Endothelial cell (in vitro differentiated cells): ENCODE measurements at regions not wholly inside any gene's neighbourhood (a gene's known extent, or its start where the extent isn't known, plus 50 kb on each side); places are given as distances from the start of the nearest gene placed in this dataset.

Experiments used
- DNase-seq: peaks from one replicate; pipeline ENCODE4 v3.0.0; 2021; ENCODE audit warnings: low spot score
- H3K27ac Mint-ChIP-seq: one replicate; pipeline ENCODE4 v1.8.0; 2021; ENCODE audit warnings: mixed read lengths, inconsistent platforms; ENCODE audit not compliant: unreplicated experiment
- H3K27me3 Mint-ChIP-seq: one replicate; pipeline ENCODE4 v1.8.0; 2021; ENCODE audit warnings: mild to moderate bottlenecking, moderate library complexity, mixed read lengths, inconsistent platforms; ENCODE audit not compliant: unreplicated experiment
- H3K36me3 Mint-ChIP-seq: one replicate; pipeline ENCODE4 v1.8.0; 2021; ENCODE audit warnings: mild to moderate bottlenecking, low read depth, mixed read lengths, inconsistent platforms; ENCODE audit not compliant: unreplicated experiment
- H3K4me1 Mint-ChIP-seq: one replicate; pipeline ENCODE4 v1.8.0; 2021; ENCODE audit warnings: mild to moderate bottlenecking, mixed read lengths, inconsistent platforms; ENCODE audit not compliant: unreplicated experiment
- H3K4me3 Mint-ChIP-seq: one replicate; pipeline ENCODE4 v1.8.0; 2021; ENCODE audit warnings: mild to moderate bottlenecking, mixed read lengths, inconsistent platforms; ENCODE audit not compliant: unreplicated experiment
- H3K9me3 Mint-ChIP-seq: one replicate; pipeline ENCODE4 v1.8.0; 2021; ENCODE audit warnings: mixed read lengths, inconsistent platforms; ENCODE audit not compliant: unreplicated experiment
- TF ChIP-seq, protein P1 (sequence below): fragments of 200-600 bp; sonication (generic); IDR thresholded peaks from one replicate; pipeline ENCODE4 v1.5.0; 2021; ENCODE audit warnings: antibody characterized with exemption; ENCODE audit not compliant: unreplicated experiment

DNA sequence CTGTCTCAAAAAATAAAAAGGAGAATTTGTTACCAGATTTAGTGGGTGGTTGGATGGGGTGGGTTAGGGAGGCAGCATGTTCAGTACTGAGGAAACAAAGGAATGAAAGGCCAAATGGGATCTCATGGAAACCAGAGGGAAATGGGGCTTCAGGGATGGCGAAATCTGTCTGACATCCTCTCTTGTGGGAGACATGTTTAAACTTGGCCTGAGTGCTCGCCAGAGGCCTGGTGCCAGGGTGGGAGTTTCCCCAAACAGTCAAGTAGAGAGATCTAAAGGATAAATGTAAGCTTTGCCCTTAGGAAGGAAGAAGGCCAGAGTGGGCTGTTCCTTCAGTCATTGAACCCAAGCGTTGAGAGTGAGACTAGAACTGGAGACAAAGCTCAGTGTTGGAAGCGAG, 61.9 kb upstream of the AKIRIN2 start:
- no peak overlapping the region for H3K27ac Mint-ChIP-seq

DNA sequence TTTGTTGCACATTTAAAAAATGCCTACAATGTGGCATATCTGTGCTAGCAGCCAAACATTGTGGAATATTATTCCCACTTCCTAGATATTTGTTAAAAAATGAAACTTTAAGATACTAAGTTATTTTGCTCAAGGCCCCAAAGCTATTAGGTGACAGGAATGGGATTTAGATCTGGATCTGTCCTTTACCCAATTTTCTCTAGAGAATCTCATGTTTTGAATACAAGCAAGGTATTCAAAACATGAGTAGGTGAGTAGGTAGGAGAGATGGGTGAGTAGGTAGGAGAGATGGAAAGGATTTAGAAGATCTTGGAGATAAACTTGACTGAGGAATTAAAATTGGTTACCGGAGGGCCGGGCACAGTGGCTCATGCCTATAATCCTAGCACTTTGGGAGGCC, 61.2 kb upstream of the AKIRIN2 start:
- peaks cover 2% of the 10 kb centered on the region for H3K27me3 Mint-ChIP-seq
- H3K4me1 Mint-ChIP-seq, result no peaks in the 10 kb centered on the region
- no peak overlapping the region for H3K4me3 Mint-ChIP-seq
- peaks cover 4% of the 10 kb centered on the region for H3K36me3 Mint-ChIP-seq
- no peak for DNase-seq
- H3K9me3 Mint-ChIP-seq, result no peaks in the 10 kb centered on the region
- TF ChIP-seq, protein P1, sequence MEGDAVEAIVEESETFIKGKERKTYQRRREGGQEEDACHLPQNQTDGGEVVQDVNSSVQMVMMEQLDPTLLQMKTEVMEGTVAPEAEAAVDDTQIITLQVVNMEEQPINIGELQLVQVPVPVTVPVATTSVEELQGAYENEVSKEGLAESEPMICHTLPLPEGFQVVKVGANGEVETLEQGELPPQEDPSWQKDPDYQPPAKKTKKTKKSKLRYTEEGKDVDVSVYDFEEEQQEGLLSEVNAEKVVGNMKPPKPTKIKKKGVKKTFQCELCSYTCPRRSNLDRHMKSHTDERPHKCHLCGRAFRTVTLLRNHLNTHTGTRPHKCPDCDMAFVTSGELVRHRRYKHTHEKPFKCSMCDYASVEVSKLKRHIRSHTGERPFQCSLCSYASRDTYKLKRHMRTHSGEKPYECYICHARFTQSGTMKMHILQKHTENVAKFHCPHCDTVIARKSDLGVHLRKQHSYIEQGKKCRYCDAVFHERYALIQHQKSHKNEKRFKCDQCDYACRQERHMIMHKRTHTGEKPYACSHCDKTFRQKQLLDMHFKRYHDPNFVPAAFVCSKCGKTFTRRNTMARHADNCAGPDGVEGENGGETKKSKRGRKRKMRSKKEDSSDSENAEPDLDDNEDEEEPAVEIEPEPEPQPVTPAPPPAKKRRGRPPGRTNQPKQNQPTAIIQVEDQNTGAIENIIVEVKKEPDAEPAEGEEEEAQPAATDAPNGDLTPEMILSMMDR, result no peak
- H3K27ac Mint-ChIP-seq, result no peak overlapping the region

More for the DNA sequence above, 61.9 kb upstream of the AKIRIN2 start:
- H3K4me3 Mint-ChIP-seq, result no peak overlapping the region
- H3K36me3 Mint-ChIP-seq, result peaks cover 4% of the 10 kb centered on the region
- H3K4me1 Mint-ChIP-seq, result no peaks in the 10 kb centered on the region
- H3K9me3 Mint-ChIP-seq, result no peaks in the 10 kb centered on the region
- peaks cover 2% of the 10 kb centered on the region for H3K27me3 Mint-ChIP-seq
- TF ChIP-seq, protein P1, result no peak
- DNase-seq, result no peak

DNA sequence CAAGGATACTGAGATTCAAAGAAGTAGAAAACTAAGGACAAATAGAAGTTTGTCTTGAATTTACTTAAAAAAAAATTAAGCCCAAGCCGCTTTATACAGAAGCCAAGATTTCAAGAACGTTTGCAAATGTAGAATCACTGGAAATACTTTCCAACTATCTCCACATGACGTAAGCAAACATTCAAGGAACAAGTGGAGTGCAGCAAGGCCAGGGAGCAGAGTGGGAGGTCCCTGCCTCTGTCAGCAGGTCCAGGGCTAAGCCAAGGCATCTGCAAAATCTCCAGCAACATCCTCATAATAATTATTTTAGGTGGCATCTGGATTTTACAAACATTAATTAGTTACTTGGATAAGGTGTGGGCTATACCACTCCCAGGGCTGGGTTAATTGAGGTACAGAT, 60.1 kb upstream of the AKIRIN2 start:
- H3K4me1 Mint-ChIP-seq, result no peaks in the 10 kb centered on the region
- no peak overlapping the region for H3K27ac Mint-ChIP-seq
- no peaks in the 10 kb centered on the region for H3K9me3 Mint-ChIP-seq
- DNase-seq, result no peak
- peaks cover 4% of the 10 kb centered on the region for H3K36me3 Mint-ChIP-seq
- H3K27me3 Mint-ChIP-seq, result peaks cover 2% of the 10 kb centered on the region
- TF ChIP-seq, protein P1, result no peak
- no peak overlapping the region for H3K4me3 Mint-ChIP-seq

DNA sequence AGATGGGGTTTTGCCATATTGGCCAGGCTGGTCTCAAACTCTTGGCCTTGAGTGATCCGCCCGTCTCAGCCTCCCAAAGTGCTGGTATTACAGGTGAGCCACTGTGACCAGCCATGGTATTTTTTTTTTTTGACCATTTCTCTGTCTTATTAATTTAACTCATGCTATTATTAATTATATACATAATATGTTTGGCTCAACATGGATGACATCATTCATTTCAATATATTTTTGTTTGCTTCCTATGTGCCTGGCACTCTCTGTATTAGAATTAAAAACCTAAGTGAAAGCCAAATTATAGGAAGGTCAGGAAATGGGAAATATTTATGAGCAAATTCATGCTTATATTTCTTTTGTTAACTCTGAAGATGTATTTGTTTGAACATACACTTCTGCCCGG, 55.8 kb upstream of the AKIRIN2 start:
- H3K27me3 Mint-ChIP-seq, result no peaks in the 10 kb centered on the region
- H3K9me3 Mint-ChIP-seq, result no peaks in the 10 kb centered on the region
- H3K4me3 Mint-ChIP-seq, result no peak overlapping the region
- DNase-seq, result no peak
- no peaks in the 10 kb centered on the region for H3K36me3 Mint-ChIP-seq
- TF ChIP-seq, protein P1, result no peak
- no peaks in the 10 kb centered on the region for H3K4me1 Mint-ChIP-seq
- H3K27ac Mint-ChIP-seq, result no peak overlapping the region

DNA sequence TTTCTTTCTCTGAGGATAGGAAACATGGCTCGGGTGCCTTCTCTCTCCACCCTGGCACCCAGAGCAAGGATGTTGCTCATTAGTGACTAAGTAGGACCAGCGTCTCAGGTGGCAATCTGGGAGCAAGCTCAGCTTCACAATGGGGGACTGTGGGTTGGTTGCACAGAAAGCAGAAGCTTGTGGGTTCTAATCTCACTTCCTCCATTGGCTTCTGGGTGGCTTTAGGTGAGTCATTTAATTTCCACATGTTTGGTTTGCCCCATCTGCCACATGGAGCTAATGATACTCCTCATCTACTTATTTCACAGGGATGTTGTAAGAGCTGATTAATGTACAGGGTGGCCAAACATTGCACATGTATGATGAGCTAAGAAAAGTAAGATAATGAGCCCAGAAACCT, 54.8 kb upstream of the AKIRIN2 start:
- H3K27ac Mint-ChIP-seq, result no peak overlapping the region
- no peaks in the 10 kb centered on the region for H3K4me1 Mint-ChIP-seq
- H3K4me3 Mint-ChIP-seq, result no peak overlapping the region
- TF ChIP-seq, protein P1, result no peak
- H3K9me3 Mint-ChIP-seq, result no peaks in the 10 kb centered on the region
- no peaks in the 10 kb centered on the region for H3K27me3 Mint-ChIP-seq
- H3K36me3 Mint-ChIP-seq, result no peaks in the 10 kb centered on the region
- no peak for DNase-seq
